ENCODE measurements at regions not wholly inside any gene's neighbourhood (a gene's known extent, or its start where the extent isn't known, plus 50 kb on each side); places are given as distances from the start of the nearest gene placed in this dataset.

GRCh38 chr18:61729322-61729721 lies 163.5 kb downstream of the RNF152 start:
- no peaks in the 10 kb centered on the region for H3K4me1 ChIP-seq (ENCODE audit: control insufficient read depth, insufficient read depth, low read length)
- DNase-seq (ENCODE audit: low read depth, low spot score), result no peak
- H3K9ac ChIP-seq (ENCODE audit: control insufficient read depth, insufficient read depth, low read length), result no peak overlapping the region
- H3K36me3 ChIP-seq (ENCODE audit: control insufficient read depth in 2 of 2, insufficient read depth in 2 of 2, low read length in 1 of 2), result no peaks in the 10 kb centered on the region
- ChIA-PET RAD21 (ENCODE audit: unreplicated experiment) (no interaction called here), SMC1A (ENCODE audit: uncharacterized antibody, unreplicated experiment) (interaction anchor here (0.9 kb wide), 1 partner anchor 18 kb away, joined by 3 read pairs; no protein-coding TSS in a partner anchor), CTCF (interaction anchor here (1.2 kb wide), 1 partner anchor 28 kb away, joined by 3 read pairs; no protein-coding TSS in a partner anchor), POLR2A (no interaction called here)
- in situ Hi-C loops (cut with MboI) (no loop called here), intact Hi-C loops (cut with micrococcal nuclease; ENCODE audit: unreplicated experiment) (no loop called here)
- no TSS peak for BruUV-seq (replicated peaks)
- no peak overlapping the region for H3K27ac ChIP-seq (ENCODE audit: control insufficient read depth, insufficient read depth)
- H3K79me2 ChIP-seq (ENCODE audit: control insufficient read depth, insufficient read depth, low read length), result no peaks in the 10 kb centered on the region
- no peak for FAIRE-seq
- no peak for ATAC-seq
- H3K9me3 ChIP-seq (replicated peaks; ENCODE audit: control insufficient read depth, insufficient read depth, low read length), result no peaks in the 10 kb centered on the region; the same call in 2 of the 3 replicates
- no peak overlapping the region for H3K4me2 ChIP-seq (ENCODE audit: control insufficient read depth, insufficient read depth)
- no peaks in the 10 kb centered on the region for H3K27me3 ChIP-seq (replicated peaks in 1 of 2; ENCODE audit: control insufficient read depth in 2 of 2, insufficient read depth in 2 of 2, low read length in 1 of 2)
- no peak overlapping the region for H3K4me3 ChIP-seq
- H2AFZ ChIP-seq (ENCODE audit: control insufficient read depth, low read depth, low read length), result no peak overlapping the region
- TF ChIP-seq JUNB (IDR thresholded peaks at IDR 0.05) (no peak), CREB1 (IDR thresholded peaks at IDR 0.05; ENCODE audit: low read depth) (no peak), NRF1 (conservative IDR thresholded peaks at IDR 0.05; ENCODE audit: low read depth, low read length) (no peak), RAD21 (IDR thresholded peaks at IDR 0.05; ENCODE audit: insufficient read depth, low read depth, low read length) (no peak), IKZF2 (IDR thresholded peaks at IDR 0.05) (no peak), STAT1 (conservative IDR thresholded peaks at IDR 0.05) (no peak), NBN (IDR thresholded peaks at IDR 0.05) (no peak), ZZZ3 (IDR thresholded peaks at IDR 0.05; ENCODE audit: control insufficient read depth, insufficient read length, low read depth) (no peak), TAF1 (IDR thresholded peaks at IDR 0.05; ENCODE audit: borderline replicate concordance, low read depth, low read length) (no peak), SREBF2 (IDR thresholded peaks at IDR 0.05; ENCODE audit: low read length) (no peak), GATAD2B (conservative IDR thresholded peaks at IDR 0.05; ENCODE audit: low read depth) (no peak), CBX5 (IDR thresholded peaks at IDR 0.05; ENCODE audit: low read depth) (no peak), SMC3 (IDR thresholded peaks at IDR 0.05; ENCODE audit: borderline replicate concordance, low read length) (no peak), SMAD5 (IDR thresholded peaks at IDR 0.05; ENCODE audit: low read depth) (no peak)
- no peaks in the 10 kb centered on the region for H4K20me1 ChIP-seq (ENCODE audit: control insufficient read depth, insufficient read depth)
